Natural killer cell (primary cell): ENCODE measurements at regions not wholly inside any gene's neighbourhood (a gene's known extent, or its start where the extent isn't known, plus 50 kb on each side); places are given as distances from the start of the nearest gene placed in this dataset.

ENCODE experiments used
- ATAC-seq, 3 donors: fragments of 150-1000 bp in 2 of 3; fragments of 200-7000 bp in 1 of 3; cut with Tn5 transposase; 1 replicate in 1 of 3; 2 replicates in 2 of 3; pipeline ENCODE4 v1.10.0; 2021; ENCODE audit warnings: mild to moderate bottlenecking in 2 of 3, moderate library complexity in 2 of 3
- DNase-seq, 2 donors: peaks; one replicate each; pipeline versions ENCODE4 v3.0.0 to v3.0.0-alpha.2; 2013 to 2021; ENCODE audit warnings: mixed read lengths in 1 of 2
- H3K27ac ChIP-seq: one replicate; pipeline ENCODE4 v1.5.1; 2013; ENCODE audit warnings: mild to moderate bottlenecking, low read length
- H3K27me3 ChIP-seq: one replicate; pipeline ENCODE4 v1.6.1; 2013; ENCODE audit warnings: low read length; ENCODE audit not compliant: control insufficient read depth, insufficient read depth
- H3K36me3 ChIP-seq: one replicate; pipeline ENCODE4 v1.6.1; 2013; ENCODE audit warnings: low read length; ENCODE audit not compliant: control insufficient read depth, insufficient read depth
- H3K4me1 ChIP-seq: one replicate; pipeline ENCODE4 v1.6.1; 2013; ENCODE audit warnings: low read length; ENCODE audit not compliant: control insufficient read depth, insufficient read depth
- H3K4me3 ChIP-seq: one replicate; pipeline ENCODE4 v1.5.1; 2013; ENCODE audit warnings: low read length
- H3K9me3 ChIP-seq: one replicate; pipeline ENCODE4 v1.6.1; 2013; ENCODE audit warnings: low read length; ENCODE audit not compliant: control insufficient read depth, insufficient read depth
- H3K27ac Mint-ChIP-seq, 2 donors: one replicate each; pipeline ENCODE4 v1.8.0; 2022; ENCODE audit warnings: mild to moderate bottlenecking in 2 of 2, mixed read lengths in 2 of 2, moderate library complexity in 1 of 2
- H3K27me3 Mint-ChIP-seq, 2 donors: one replicate each; pipeline ENCODE4 v1.8.0; 2022; ENCODE audit warnings: low read depth in 2 of 2, mixed read lengths in 2 of 2
- H3K36me3 Mint-ChIP-seq: one replicate; pipeline ENCODE4 v1.8.0; 2022; ENCODE audit warnings: mixed read lengths
- H3K4me1 Mint-ChIP-seq, 2 donors: one replicate each; pipeline ENCODE4 v1.8.0; 2022; ENCODE audit warnings: mixed read lengths in 2 of 2
- H3K4me3 Mint-ChIP-seq: one replicate; pipeline ENCODE4 v1.8.0; 2022; ENCODE audit warnings: mild to moderate bottlenecking, moderate library complexity, mixed read lengths
- H3K9me3 Mint-ChIP-seq, 2 donors: one replicate each; pipeline ENCODE4 v1.8.0; 2022; ENCODE audit warnings: mixed read lengths in 2 of 2
- CTCF ChIP-seq: fragments of 200-600 bp; IDR thresholded peaks from one replicate; pipeline ENCODE4 v1.8.0; 2022; ENCODE audit warnings: antibody characterized with exemption
- WGBS: methylation state at CpG from one replicate; pipeline ENCODE4 v1.1.7; 2013; ENCODE audit warnings: missing lambda C conversion rate; ENCODE audit not compliant: insufficient coverage; 5-methylcytosine and 5-hydroxymethylcytosine counted together
- intact Hi-C: fragments of 100-400 bp; cut with micrococcal nuclease; formaldehyde crosslinking; loops from one replicate; pipeline ENCODE4 v1.14.2; 2022

GRCh38 chr6:78701407-78701806 is 165.9 kb upstream of the IRAK1BP1 start:
- Mint-ChIP-seq H3K9me3 (peaks cover 6 to 7% of the 10 kb centered on the region in 2 donors), H3K27me3 (no peaks in the 10 kb centered on the region), H3K4me1 (no peaks in the 10 kb centered on the region), H3K27ac (no peak overlapping the region), H3K36me3 (no peaks in the 10 kb centered on the region), H3K4me3 (no peak overlapping the region)
- no peaks in the 10 kb centered on the region for H3K27me3 ChIP-seq
- no peaks in the 10 kb centered on the region for H3K9me3 ChIP-seq
- DNase-seq: no peak
- no peaks in the 10 kb centered on the region for H3K4me1 ChIP-seq
- H3K36me3 ChIP-seq: no peaks in the 10 kb centered on the region
- H3K27ac ChIP-seq: no peak overlapping the region
- WGBS: 75% methylated on average over 2 of the region's 2 CpGs
- intact Hi-C loops: no loop called here
- no peak for TF ChIP-seq CTCF
- no peak overlapping the region for H3K4me3 ChIP-seq
- no peak for ATAC-seq

GRCh38 chr6:78709021-78709420 is 158.3 kb upstream of the IRAK1BP1 start:
- Mint-ChIP-seq H3K4me1 (no peaks in the 10 kb centered on the region), H3K4me3 (no peak overlapping the region), H3K36me3 (no peaks in the 10 kb centered on the region), H3K27ac (no peak overlapping the region), H3K9me3 (peaks cover 0 to 5% of the 10 kb centered on the region in 2 donors), H3K27me3 (no peaks in the 10 kb centered on the region)
- Histone ChIP-seq H3K27me3 (no peaks in the 10 kb centered on the region), H3K4me1 (no peaks in the 10 kb centered on the region), H3K9me3 (no peaks in the 10 kb centered on the region), H3K27ac (no peak overlapping the region), H3K36me3 (no peaks in the 10 kb centered on the region), H3K4me3 (no peak overlapping the region)
- DNase-seq (no peak), ATAC-seq (no peak)
- intact Hi-C loops: no loop called here
- no peak for TF ChIP-seq CTCF
- WGBS: 92% methylated on average over 2 of the region's 3 CpGs

GRCh38 chr6:78713564-78713963 is 153.8 kb upstream of the IRAK1BP1 start:
- Histone ChIP-seq H3K9me3 (no peaks in the 10 kb centered on the region), H3K27ac (no peak overlapping the region), H3K27me3 (no peaks in the 10 kb centered on the region), H3K36me3 (no peaks in the 10 kb centered on the region), H3K4me1 (no peaks in the 10 kb centered on the region), H3K4me3 (no peak overlapping the region)
- intact Hi-C loops: no loop called here
- no peaks in the 10 kb centered on the region for H3K27me3 Mint-ChIP-seq
- no peaks in the 10 kb centered on the region for H3K36me3 Mint-ChIP-seq
- ATAC-seq (no peak), DNase-seq (no peak)
- TF ChIP-seq CTCF: no peak
- H3K4me1 Mint-ChIP-seq: no peaks in the 10 kb centered on the region
- no peak overlapping the region for H3K4me3 Mint-ChIP-seq
- H3K27ac Mint-ChIP-seq: no peak overlapping the region
- H3K9me3 Mint-ChIP-seq: peaks cover 3% of the 10 kb centered on the region in 2 donors
- WGBS: 89% methylated on average over 2 of the region's 4 CpGs

GRCh38 chr6:78744144-78744543 is 123.2 kb upstream of the IRAK1BP1 start:
- Histone ChIP-seq H3K4me3 (no peak overlapping the region), H3K27me3 (no peaks in the 10 kb centered on the region), H3K4me1 (no peaks in the 10 kb centered on the region), H3K27ac (no peak overlapping the region), H3K9me3 (peaks cover 8% of the 10 kb centered on the region), H3K36me3 (no peaks in the 10 kb centered on the region)
- Mint-ChIP-seq H3K27ac (no peak overlapping the region), H3K27me3 (no peaks in the 10 kb centered on the region), H3K4me1 (no peaks in the 10 kb centered on the region), H3K9me3 (peaks cover 11 to 31% of the 10 kb centered on the region in 2 donors), H3K4me3 (no peak overlapping the region), H3K36me3 (no peaks in the 10 kb centered on the region)
- DNase-seq (no peak), ATAC-seq (no peak)
- intact Hi-C loops: no loop called here
- no peak for TF ChIP-seq CTCF
